Neural progenitor cell (in vitro differentiated cells): ENCODE measurements at regions not wholly inside any gene's neighbourhood (a gene's known extent, or its start where the extent isn't known, plus 50 kb on each side); places are given as distances from the start of the nearest gene placed in this dataset.

Experiments used
- DNase-seq: peaks from one replicate; pipeline ENCODE4 v3.0.0-alpha.2; 2016; ENCODE audit warnings: low spot score
- H2AFZ ChIP-seq: fragments of 200-600 bp; sonication (generic); replicated peaks from 2 replicates; pipeline ENCODE4 v1.6.1; 2016; ENCODE audit warnings: antibody characterized with exemption
- H3F3A ChIP-seq: fragments of 200-600 bp; sonication (generic); 2 replicates; pipeline ENCODE4 v1.6.1; 2016; ENCODE audit warnings: antibody characterized with exemption, low read depth
- H3K27ac ChIP-seq: fragments of 200-600 bp; sonication (generic); 2 replicates; pipeline ENCODE4 v1.5.1; 2016; ENCODE audit warnings: mild to moderate bottlenecking
- H3K27me3 ChIP-seq: fragments of 200-600 bp; sonication (generic); 2 replicates; pipeline ENCODE4 v1.6.1; 2016; ENCODE audit warnings: mild to moderate bottlenecking, moderate library complexity
- H3K36me3 ChIP-seq: fragments of 200-600 bp; sonication (generic); 2 replicates; pipeline ENCODE4 v1.5.1; 2016
- H3K4me1 ChIP-seq: fragments of 200-600 bp; sonication (generic); 2 replicates; pipeline ENCODE4 v1.6.1; 2016; ENCODE audit warnings: mixed run types
- H3K4me2 ChIP-seq: fragments of 200-600 bp; sonication (generic); 2 replicates; pipeline ENCODE4 v1.6.1; 2016
- H3K4me3 ChIP-seq: fragments of 200-600 bp; sonication (generic); 2 replicates; pipeline ENCODE4 v1.5.1; 2016
- H3K79me2 ChIP-seq: fragments of 200-600 bp; sonication (generic); 2 replicates; pipeline ENCODE4 v1.6.1; 2016; ENCODE audit warnings: low read depth
- H3K9ac ChIP-seq: fragments of 200-600 bp; sonication (generic); 2 replicates; pipeline ENCODE4 v1.6.1; 2016
- H3K9me3 ChIP-seq: fragments of 200-600 bp; sonication (generic); 2 replicates; pipeline ENCODE4 v1.5.1; 2016; ENCODE audit warnings: low read depth
- H4K20me1 ChIP-seq: fragments of 200-600 bp; sonication (generic); 2 replicates; pipeline ENCODE4 v1.6.1; 2016; ENCODE audit warnings: low read depth
- H3K27ac Mint-ChIP-seq: 3 replicates; pipeline ENCODE4 v1.8.0; 2021; ENCODE audit warnings: mixed read lengths
- H3K27me3 Mint-ChIP-seq: 2 replicates; pipeline ENCODE4 v1.8.0; 2022; ENCODE audit warnings: low read depth, mild to moderate bottlenecking, inconsistent platforms, moderate library complexity, mixed read lengths; ENCODE audit not compliant: insufficient read depth
- H3K36me3 Mint-ChIP-seq: 3 replicates; pipeline ENCODE4 v1.8.0; 2021; ENCODE audit warnings: mixed read lengths
- H3K4me1 Mint-ChIP-seq: 3 replicates; pipeline ENCODE4 v1.8.0; 2021; ENCODE audit warnings: mixed read lengths
- H3K4me3 Mint-ChIP-seq: 3 replicates; pipeline ENCODE4 v1.8.0; 2021; ENCODE audit warnings: mild to moderate bottlenecking, moderate library complexity, mixed read lengths
- H3K9me3 Mint-ChIP-seq: 3 replicates; pipeline ENCODE4 v1.8.0; 2020; ENCODE audit warnings: mixed read lengths
- EZH2 ChIP-seq: fragments of 200-600 bp; sonication (generic); IDR thresholded peaks from 2 replicates; pipeline ENCODE4 v1.6.1; 2017; ENCODE audit warnings: antibody characterized with exemption, mild to moderate bottlenecking, moderate library complexity
- EZH2phosphoT487 ChIP-seq: fragments of 200-600 bp; sonication (generic); IDR thresholded peaks from 2 replicates; pipeline ENCODE4 v1.6.1; 2017; ENCODE audit warnings: antibody characterized with exemption
- TF ChIP-seq, protein P1 (sequence below): fragments of 200-600 bp; sonication (generic); IDR thresholded peaks from 2 replicates; pipeline ENCODE4 v1.5.1; 2017; ENCODE audit warnings: antibody characterized with exemption, mild to moderate bottlenecking

DNA sequence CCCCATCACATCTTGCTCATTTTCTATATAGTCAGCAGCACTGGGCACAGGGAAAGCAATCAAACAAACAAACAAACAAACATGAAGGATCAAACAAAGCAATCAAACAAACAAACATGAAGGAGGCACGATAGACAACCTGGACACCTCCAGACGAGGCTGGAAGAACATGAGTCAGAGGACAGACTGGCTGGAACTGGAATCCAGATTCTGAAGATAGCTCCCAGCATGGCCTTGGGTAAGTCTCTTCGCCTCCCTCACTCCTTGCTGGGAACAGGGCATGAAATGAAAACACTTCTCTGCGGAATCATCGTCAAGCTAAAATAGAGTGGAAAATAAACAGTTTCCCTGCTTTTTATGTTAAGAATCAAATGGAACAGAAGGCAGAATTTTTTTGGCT lies 984.8 kb downstream of the VRK1 start:
- no peaks in the 10 kb centered on the region for H3K36me3 ChIP-seq
- H3K27me3 ChIP-seq: no peaks in the 10 kb centered on the region
- TF ChIP-seq EZH2phosphoT487: no peak
- TF ChIP-seq EZH2: no peak
- TF ChIP-seq, protein P1, sequence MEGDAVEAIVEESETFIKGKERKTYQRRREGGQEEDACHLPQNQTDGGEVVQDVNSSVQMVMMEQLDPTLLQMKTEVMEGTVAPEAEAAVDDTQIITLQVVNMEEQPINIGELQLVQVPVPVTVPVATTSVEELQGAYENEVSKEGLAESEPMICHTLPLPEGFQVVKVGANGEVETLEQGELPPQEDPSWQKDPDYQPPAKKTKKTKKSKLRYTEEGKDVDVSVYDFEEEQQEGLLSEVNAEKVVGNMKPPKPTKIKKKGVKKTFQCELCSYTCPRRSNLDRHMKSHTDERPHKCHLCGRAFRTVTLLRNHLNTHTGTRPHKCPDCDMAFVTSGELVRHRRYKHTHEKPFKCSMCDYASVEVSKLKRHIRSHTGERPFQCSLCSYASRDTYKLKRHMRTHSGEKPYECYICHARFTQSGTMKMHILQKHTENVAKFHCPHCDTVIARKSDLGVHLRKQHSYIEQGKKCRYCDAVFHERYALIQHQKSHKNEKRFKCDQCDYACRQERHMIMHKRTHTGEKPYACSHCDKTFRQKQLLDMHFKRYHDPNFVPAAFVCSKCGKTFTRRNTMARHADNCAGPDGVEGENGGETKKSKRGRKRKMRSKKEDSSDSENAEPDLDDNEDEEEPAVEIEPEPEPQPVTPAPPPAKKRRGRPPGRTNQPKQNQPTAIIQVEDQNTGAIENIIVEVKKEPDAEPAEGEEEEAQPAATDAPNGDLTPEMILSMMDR: no peak
- no peaks in the 10 kb centered on the region for H3F3A ChIP-seq
- H3K4me3 Mint-ChIP-seq: no peak overlapping the region
- H3K4me1 Mint-ChIP-seq: no peaks in the 10 kb centered on the region
- peaks cover 4% of the 10 kb centered on the region for H3K27me3 Mint-ChIP-seq
- H3K9me3 Mint-ChIP-seq: peaks cover 3% of the 10 kb centered on the region
- H3K4me2 ChIP-seq: no peak overlapping the region
- no peak overlapping the region for H3K4me3 ChIP-seq
- DNase-seq: no peak
- no peak overlapping the region for H3K27ac Mint-ChIP-seq
- H3K9me3 ChIP-seq: no peaks in the 10 kb centered on the region
- H3K36me3 Mint-ChIP-seq: no peaks in the 10 kb centered on the region
- no peaks in the 10 kb centered on the region for H4K20me1 ChIP-seq
- H3K9ac ChIP-seq: no peak overlapping the region
- no peaks in the 10 kb centered on the region for H3K79me2 ChIP-seq
- no peak overlapping the region for H2AFZ ChIP-seq
- H3K27ac ChIP-seq: no peak overlapping the region
- H3K4me1 ChIP-seq: no peaks in the 10 kb centered on the region

DNA sequence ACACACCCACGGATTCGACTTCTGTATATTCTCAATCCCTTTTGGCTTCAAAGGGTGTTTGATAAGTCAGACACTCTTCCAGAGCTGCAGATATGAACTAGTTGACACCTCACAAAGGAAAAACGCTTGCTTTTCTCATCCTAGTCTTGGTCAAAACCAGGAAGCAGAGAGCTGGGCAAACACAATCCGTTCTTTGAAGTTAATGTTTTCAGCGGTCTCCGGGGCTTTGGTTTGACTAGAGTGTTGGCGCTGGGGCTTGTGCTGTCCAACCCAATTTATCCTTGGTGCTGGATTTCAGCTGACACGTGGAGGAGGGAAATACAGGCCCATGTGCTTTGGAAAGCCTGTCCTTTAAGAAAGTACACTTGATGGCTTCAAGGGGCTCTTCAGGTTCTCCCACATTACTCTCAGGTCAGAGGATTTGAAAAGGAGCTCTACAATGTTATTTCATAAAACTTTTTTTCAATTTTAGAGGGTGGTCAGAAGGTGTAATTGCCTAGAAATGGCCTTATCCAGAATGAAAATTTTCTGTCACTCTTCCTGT lies 985.8 kb downstream of the VRK1 start:
- Histone ChIP-seq H2AFZ (peak overlapping the region; percentile 54), H4K20me1 (no peaks in the 10 kb centered on the region)

DNA sequence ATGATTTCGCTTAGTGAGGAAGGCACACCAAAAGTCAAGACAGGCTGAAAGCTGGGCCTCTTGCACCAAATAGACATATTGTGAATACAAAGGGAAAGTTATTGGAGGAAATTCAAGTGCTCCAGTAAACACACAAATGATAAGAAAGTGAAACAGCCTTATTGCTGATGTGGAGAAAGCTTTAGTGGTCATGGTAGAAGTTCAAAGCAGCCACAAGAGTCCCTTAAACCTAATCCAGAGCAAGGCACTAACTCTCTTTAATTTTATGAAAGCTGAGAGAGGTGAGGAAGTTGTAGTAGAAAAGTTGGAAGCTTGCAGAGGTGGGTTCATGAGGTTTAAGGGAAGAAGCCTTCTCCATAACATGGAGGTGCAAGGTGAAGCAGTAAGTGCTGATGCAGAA lies 988.3 kb downstream of the VRK1 start:
- Histone ChIP-seq H3K9me3 (no peaks in the 10 kb centered on the region), H3K4me3 (no peak overlapping the region), H3K4me1 (no peaks in the 10 kb centered on the region), H4K20me1 (no peaks in the 10 kb centered on the region), H3K79me2 (no peaks in the 10 kb centered on the region), H3K36me3 (no peaks in the 10 kb centered on the region), H3K9ac (no peak overlapping the region), H3K4me2 (no peak overlapping the region), H3F3A (peaks cover 4% of the 10 kb centered on the region), H3K27me3 (no peaks in the 10 kb centered on the region), H2AFZ (no peak overlapping the region), H3K27ac (no peak overlapping the region)
- TF ChIP-seq EZH2: no peak
- TF ChIP-seq, protein P1: no peak
- no peak for TF ChIP-seq EZH2phosphoT487
- no peak for DNase-seq
- Mint-ChIP-seq H3K4me1 (no peaks in the 10 kb centered on the region), H3K9me3 (peaks cover 3% of the 10 kb centered on the region), H3K4me3 (no peak overlapping the region), H3K27ac (no peak overlapping the region), H3K27me3 (peaks cover 3% of the 10 kb centered on the region), H3K36me3 (no peaks in the 10 kb centered on the region)

More for the DNA sequence above, 985.8 kb downstream of the VRK1 start:
- H3K27ac Mint-ChIP-seq: no peak overlapping the region
- H3K27me3 Mint-ChIP-seq: no peaks in the 10 kb centered on the region
- peaks cover 4% of the 10 kb centered on the region for H3F3A ChIP-seq
- H3K9ac ChIP-seq: no peak overlapping the region
- H3K36me3 Mint-ChIP-seq: no peaks in the 10 kb centered on the region
- peaks cover 3% of the 10 kb centered on the region for H3K9me3 Mint-ChIP-seq
- H3K4me2 ChIP-seq: no peak overlapping the region
- H3K9me3 ChIP-seq: no peaks in the 10 kb centered on the region
- no peaks in the 10 kb centered on the region for H3K36me3 ChIP-seq
- H3K79me2 ChIP-seq: no peaks in the 10 kb centered on the region
- H3K4me1 ChIP-seq: no peaks in the 10 kb centered on the region
- no peak overlapping the region for H3K4me3 Mint-ChIP-seq
- H3K4me3 ChIP-seq: no peak overlapping the region
- no peak overlapping the region for H3K27ac ChIP-seq
- H3K27me3 ChIP-seq: no peaks in the 10 kb centered on the region
- TF ChIP-seq, protein P1: no peak
- no peak for TF ChIP-seq EZH2
- TF ChIP-seq EZH2phosphoT487: no peak
- no peak for DNase-seq
- H3K4me1 Mint-ChIP-seq: no peaks in the 10 kb centered on the region
